ENCODE measurements at regions not wholly inside any gene's neighbourhood (a gene's known extent, or its start where the extent isn't known, plus 50 kb on each side); places are given as distances from the start of the nearest gene placed in this dataset.
"Not testable (repeated sequence)": the region's sequence is repeated elsewhere in the genome, so short reads cannot be mapped to it uniquely, and the experiment has no call there.

- not testable (repeated sequence) for TF ChIP-seq CTCF (IDR thresholded peaks at IDR 0.05; ENCODE audit: low read depth, low read length, poor library complexity, severe bottlenecking); EZH2phosphoT487 (IDR thresholded peaks at IDR 0.05; ENCODE audit: borderline replicate concordance, low read length)
Measured at GRCh38 chr1:232344186-232344585, 285.7 kb downstream of the SIPA1L2 start.

All from DOHH2 (cell line).